Amygdala (tissue), 56 donors: ENCODE measurements at regions not wholly inside any gene's neighbourhood (a gene's known extent, or its start where the extent isn't known, plus 50 kb on each side); places are given as distances from the start of the nearest gene placed in this dataset.

Experiments used
- DNase-seq, 56 donors: peaks; one replicate each; lab custom pipeline; 2025; lab: John Stamatoyannopoulos, UW

DNA sequence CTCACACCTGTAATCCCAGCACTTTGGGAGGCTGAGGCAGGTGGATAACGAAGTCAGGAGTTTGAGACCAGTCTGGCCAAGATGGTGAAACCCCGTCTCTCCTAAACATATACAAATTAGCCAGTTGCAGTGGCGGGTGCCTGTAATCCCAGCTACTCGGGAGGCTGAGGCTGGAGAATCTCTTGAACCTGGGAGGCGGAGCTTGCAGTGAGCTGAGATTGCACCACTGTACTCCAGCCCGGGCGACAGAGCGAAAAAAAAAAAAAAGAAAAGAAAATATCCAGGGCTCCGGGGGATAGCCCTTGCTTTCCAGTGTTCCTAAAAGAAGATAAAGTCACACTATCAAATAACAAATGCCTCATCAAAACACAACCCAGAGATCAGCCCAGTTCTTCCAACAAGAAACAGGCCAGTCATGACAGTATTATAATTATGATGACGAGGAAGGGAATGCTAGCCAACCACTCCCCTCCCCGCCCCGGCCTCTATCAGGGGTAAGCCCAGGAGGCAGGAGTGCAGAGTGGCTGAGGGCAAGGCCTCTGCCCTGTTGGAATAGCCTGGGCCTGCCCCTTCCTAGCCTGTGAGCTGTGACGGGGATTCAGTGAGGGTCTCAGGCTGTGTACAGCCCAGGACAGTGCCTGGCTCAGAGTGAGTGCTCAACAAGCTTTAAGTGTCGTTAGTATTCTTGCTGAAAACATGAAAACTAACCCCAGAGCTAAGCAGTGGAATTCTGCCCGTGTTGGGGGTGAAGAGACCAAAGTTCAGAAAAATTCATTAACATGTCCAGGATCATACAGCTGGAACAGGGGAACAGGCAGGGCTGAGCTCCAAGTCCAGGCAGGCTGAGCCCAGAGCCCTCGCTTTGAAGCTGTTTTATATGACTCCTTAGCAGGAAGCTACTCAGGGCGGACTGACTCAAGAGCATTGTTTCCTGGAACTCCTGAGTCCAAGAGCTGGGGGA is 54.3 kb downstream of the FAM241B start:
- no peak for DNase-seq

DNA sequence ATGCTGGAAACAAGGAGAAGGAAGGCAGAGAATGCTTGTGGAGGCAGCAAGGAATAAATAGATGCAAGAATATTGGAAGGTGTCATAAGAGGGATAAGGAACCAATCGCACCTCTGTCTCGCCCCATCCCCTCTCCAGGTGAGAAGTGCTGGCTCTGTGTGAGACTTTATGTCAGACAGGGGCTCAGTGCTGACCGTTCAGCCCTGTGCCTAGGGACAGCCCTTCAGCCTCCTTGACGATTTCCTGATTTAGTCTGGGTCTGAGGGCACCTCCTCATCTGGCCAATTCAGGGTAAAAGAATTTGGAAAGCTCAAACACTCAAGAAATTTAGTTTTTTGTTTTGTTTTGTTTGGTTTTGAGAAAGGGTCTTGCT is 54.9 kb downstream of the FAM241B start:
- DNase-seq = no peak

DNA sequence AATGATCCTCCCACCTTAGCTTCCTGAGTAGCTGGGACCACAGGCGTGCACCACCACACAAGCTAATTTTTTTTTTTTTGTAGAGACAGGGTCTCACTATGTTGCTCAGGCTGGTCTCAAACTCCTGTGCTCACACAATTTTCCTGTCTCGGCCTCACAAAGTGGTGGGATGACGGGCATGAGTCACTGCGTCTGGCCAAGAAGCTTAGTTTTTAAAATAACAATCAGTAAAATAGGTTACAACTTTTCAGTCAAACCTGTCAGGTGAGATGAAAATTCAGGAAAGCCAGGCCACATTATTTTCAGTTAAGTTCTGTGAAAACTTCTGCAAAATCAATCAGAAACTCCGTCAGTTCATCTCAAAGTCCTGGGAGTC is 55.4 kb downstream of the FAM241B start:
- DNase-seq = no peak

DNA sequence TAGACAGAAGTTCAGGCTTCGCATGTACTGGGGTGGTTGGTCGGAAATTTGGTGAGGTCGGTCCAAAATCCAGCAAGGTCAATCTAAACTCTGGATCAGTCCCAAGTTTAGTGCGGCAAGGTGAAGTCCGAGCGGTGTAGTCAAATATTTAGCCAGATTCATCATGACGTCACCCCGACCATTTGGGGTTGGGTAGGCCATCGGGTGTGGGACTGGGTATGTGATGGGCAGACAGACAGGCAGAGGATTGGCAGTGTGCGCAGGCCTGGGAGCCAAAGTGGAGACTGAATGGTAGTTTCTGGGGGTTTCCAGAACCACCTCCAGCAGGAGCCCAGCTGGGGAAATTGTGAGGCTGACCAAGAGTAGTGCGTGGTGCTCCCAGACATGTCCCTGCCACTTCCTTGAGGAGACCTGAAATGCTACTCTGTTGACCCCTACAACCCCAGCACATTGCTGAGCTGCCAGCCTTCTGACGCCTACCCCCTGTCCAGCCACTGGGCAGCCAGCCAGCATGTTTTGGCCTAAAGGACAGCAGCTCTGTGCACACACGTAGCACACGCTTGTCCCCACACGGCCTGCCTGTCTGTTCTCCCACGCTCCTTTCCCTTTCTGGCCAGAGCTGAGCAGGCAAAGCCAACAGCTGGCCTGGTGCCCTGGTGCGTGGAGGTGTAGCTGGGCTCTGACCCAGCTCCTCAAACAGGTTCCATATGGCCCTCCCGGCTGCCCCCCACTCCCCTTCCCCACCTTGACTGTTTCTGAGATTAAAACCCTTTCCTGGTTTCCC is 55.9 kb downstream of the FAM241B start:
- DNase-seq = peak in 1 of 56 donors; percentile 14

DNA sequence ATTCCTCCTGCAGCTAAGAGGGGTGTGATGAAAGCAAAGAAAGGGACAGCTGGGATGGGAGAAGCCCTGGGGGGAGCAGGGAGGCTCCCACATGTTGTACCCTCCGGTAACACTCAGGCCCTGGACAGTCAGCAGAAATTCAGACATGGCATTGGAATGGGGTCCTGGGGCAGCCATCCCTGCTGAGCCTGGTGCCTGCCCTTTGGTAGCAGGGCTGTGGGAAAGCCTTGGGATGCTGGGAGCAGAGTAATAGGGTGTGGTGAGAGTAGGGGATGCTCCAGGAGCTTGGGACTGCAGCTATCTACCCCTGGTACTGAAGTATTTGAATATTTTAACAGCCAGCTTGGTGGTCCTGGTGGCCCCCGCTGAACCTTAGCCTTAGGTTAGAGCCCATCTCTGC is 56.8 kb downstream of the FAM241B start:
- DNase-seq = no peak

DNA sequence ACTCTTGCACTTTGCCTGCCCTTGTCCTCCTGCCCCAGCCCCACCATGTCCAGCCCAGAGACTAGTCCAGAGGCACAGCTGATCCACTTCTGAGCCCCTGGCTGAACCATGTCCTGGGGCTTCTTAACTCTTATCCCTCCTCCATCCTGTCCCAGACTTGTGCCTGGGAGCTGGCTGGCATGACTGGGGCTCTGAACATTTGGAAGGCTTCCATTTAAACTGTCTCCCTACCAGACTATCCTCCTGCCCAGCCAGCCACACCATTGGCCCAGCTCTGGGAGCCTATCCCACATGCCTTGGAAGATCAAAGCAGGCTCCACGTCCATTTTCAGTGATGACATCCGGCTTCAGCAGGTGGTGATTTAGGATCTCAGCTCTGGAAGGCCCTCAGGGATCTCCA is 57.4 kb downstream of the FAM241B start:
- no peak for DNase-seq

DNA sequence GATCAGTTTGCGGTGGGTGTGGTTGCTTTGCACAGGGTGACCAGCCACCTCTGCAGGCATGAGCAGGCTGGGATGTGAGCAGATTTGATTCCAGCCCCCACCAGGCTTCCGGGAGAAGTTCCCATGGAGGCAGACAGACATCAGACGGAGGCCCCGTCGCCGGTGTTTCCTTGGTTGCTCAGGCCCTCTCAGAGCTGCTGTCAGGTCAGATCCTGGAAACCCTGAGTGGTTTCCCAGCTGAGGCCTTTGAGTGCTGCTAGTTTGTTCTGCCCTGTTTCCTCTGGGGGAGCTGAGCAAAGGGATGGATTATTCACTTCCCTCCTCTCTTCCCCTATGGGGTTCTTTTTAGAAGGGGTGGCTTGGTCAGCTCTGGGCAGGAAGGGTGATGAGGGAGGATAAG is 62.2 kb downstream of the FAM241B start:
- no peak for DNase-seq

DNA sequence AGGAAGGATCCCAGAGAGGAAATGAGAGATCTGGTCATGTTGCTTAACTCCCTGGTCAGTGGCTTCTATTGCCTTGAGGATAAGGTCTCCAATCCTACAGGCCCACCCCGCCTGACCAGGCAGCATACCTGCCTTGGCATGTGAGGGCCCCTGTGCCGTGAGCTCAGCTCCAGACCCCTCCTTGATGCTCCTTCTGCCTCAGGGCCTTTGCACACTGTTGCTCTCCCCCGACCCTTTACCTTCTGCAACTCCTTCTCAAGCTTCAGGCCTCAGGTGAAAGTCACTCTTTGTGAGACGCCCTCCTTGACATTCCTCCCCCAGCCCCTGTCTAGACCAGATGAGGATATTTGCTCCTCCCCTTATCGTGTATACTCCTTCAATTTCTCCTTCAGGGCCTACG is 62.8 kb downstream of the FAM241B start:
- DNase-seq = no peak

DNA sequence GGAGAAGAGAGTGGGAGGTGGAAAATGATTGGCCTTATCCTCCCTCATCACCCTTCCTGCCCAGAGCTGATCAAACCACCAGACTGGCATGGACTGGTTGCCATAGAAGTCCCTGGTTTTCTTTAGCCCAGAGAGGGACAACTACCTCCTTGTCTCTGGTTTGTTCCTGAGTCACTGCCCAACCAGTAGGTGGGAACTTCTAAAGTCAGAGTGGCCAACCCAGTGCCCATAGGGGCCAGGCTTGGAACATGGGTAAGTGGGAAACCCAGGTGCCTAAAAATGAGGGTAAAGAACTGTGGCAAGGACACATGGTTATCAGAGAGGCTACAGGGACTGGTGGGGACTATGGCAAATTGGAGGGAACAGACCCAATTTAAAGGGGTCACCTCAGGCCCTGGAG is 63.8 kb downstream of the FAM241B start:
- no peak for DNase-seq

DNA sequence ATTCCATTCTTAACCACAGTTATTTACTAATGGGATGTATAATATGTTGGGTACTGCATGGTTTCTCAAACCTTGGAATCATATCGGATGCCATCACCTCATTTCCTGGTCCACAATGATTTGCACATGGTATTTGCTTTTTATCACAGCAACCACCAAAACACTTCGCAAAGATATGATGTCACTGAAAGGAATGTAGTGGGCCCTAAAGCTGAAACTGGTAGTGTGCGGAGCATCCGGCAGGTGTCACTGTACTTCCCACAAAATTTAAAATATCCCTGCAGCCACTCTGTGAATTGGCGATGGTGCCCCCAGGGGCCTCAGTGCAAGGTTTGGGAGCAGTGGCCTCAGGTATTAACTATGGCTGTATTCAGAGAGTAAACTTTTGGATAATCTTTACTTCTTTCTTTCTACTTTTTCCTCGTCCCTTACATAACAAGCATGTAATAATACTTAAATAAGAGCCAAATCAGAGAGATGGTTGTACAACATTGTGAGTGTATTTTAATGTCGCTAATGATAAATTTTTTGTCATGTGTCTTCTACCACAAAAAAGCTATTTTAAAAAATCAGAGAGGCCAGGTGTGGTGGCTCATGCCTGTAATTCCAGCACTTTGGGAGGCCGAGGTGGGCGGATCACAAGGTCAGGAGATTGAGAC is 66.2 kb downstream of the FAM241B start:
- DNase-seq = no peak

DNA sequence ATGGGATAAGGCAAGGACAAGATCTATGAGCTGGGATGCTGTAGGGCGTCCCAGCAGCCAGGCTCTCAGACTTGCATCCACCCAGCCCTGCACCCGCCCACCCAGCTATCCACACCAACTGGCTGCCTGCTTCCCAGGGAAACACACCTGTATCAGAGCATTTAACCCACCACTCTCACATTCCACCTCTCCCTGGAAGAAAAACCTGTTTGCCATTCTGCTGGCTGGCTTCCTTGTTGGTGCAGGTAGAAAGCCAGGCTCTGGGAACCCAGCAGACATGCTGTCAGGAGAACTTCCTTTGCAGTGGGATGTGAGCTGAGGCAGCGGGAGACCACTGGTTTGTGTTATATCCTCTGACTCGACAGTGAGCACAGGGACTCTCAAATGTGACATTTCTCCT is 67.0 kb downstream of the FAM241B start:
- DNase-seq = no peak

DNA sequence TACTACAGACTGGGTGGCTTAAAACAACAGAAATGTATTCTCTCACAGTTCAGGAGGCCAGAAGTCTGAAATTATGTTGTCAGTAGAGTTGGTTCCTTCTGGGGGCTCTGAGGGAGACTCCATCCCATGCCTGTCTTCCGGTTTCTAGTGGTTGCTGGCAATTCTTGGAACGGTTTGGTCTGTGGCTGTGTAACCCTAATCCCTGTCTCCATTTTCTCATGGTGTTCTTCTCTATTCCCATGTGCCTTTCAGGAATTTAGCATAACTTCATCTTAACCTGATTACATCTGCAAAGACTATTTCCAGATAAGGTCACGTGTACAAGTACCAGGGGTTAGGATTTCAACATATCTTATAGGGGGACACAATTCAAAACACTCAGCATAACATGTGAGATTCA is 73.2 kb downstream of the FAM241B start:
- DNase-seq = no peak

DNA sequence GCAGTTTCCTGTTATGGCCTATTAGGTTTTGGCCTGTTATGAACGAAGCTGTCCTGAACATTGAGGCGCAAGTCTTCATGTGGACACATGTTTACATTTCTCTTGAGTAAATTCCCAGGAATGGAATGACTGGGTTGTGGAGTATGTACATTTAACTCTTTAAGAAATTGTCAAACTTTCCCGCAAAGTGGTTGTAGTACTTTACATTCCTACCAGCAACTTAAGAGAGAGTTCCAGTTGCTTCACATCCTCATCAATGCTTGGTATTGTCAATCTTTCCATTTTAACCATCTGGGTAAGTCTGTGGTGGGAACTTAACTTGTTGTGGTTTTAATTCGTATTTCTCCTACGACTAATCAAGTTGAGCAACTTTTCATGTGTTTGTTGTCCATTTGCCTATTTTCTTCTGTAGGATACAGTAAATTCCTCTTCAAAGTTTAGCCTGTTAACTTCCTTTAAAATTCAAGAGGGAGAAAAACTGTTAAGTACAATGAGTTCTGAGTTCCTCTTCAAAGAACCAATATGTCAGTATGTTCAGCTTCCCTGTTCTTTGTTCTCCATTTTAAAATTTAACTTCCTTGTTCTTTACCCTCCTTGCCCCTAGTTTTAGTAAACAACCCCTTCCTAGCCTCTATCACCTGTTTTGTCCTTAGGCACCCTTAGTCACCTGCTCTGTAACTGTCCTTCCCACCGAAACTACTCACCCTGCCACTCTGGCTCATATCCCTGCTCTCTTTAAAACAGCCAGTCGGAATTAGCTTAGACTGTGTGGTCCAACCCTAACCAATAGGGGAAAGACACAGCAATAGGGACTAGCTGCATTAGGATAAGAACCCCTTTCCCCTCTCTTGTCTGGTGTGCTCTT is 74.0 kb downstream of the FAM241B start:
- DNase-seq = no peak

DNA sequence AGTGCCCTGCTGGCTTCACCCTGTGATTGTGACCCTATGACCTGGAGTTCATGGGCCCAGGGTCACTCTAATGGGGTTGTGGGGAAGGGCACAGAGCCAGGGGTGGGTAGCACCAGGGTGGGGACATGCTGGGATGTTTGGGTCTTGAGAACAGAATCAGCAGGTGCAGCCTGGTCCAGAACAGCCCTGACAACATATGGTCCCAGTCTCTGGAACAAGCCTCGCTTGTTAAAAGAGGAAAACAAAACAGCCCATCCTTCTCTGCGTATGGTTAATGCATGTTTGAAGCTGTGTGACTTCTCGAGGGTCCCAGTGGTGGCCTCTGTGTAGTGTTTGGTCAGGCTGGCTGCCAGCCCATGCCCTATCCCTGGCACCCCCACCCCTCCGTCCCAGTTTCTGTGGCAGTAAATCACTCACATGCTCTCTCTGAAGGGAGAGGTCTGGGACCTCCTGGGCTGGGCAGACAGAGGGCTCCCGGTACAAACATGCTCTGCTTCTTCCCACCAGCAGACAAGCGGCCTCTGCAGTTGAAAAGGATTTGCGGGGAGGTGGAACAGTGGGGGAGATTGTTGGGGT is 79.4 kb downstream of the FAM241B start:
- DNase-seq = no peak

DNA sequence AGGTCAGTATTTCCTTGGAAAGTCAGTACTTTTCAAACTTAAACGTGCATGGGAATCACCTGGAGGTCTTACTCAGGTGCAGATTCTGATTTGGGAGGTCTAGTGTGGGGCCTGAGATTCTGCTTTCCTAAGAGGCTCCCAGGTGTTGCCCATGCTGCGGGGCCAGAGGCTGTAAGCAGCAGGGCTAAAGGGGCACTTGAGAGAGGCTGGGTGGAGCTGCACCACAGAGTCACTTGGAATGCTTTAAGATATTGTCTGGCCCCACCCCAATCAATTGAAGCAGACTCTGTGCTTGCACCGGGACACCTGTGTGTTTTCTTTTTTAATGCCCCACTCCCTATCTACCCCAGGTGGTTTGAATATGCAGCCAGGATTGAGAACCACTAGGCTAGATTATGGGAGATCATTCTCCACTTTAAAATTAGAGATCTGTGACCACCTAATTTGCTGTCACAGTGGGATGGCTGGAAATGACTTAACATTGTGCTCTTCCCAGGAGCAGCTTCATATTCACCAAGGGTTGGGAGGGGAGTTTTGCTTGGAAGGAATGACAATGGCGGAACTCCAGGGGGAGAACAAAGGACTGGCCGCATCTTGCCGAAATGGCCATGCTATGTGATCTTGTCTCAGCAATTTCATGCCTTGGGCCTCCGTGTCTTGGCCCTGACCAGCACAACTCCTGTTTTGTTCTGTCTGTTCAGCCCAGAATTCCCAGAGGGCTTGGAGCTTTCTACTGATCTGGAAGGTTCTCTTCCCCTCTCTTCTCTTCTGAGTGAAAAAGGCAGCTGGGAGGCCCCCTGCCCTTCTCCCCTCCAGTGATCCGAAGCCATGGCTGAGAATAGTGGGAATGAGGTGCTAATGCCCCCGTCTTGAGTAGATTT is 80.2 kb downstream of the FAM241B start:
- no peak for DNase-seq

DNA sequence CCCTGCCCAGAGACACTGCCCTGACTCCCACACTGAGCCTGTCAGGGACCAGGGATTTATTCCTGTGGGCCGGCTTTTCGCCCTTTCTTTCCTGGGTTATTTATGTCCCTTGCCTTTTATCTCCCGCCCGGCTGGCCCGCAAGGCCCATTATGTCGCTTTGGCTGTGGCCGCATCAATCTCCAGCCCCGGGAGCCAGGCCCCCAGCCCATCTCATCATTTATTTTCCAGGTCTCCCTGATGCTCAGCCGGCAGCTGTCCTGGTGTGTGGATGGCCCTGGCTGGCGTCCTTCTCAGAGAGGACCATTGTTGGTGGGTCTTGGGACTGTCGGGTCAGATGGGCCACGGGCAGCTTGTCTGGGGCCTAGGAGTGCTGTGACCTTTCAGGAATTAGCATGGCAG is 82.3 kb downstream of the FAM241B start:
- no peak for DNase-seq

DNA sequence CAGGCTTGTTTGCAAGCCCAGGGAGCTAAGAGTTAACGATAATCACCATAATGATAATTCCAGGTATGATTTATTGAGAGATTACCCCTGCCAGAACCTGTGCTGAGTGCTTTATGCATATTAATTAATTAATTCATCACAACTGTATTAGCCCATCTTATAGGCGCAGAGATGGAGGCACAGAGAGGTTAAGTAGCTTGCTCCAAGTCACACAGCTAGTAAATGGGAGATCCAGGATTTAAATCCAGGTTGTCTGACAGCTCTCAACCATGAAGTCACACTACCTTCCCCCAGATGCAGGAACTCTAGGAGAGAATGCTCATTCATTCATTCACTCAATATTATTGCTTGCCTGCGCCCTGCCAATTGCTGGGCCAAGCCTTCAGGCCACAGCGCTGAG is 84.5 kb downstream of the FAM241B start:
- DNase-seq = no peak

DNA sequence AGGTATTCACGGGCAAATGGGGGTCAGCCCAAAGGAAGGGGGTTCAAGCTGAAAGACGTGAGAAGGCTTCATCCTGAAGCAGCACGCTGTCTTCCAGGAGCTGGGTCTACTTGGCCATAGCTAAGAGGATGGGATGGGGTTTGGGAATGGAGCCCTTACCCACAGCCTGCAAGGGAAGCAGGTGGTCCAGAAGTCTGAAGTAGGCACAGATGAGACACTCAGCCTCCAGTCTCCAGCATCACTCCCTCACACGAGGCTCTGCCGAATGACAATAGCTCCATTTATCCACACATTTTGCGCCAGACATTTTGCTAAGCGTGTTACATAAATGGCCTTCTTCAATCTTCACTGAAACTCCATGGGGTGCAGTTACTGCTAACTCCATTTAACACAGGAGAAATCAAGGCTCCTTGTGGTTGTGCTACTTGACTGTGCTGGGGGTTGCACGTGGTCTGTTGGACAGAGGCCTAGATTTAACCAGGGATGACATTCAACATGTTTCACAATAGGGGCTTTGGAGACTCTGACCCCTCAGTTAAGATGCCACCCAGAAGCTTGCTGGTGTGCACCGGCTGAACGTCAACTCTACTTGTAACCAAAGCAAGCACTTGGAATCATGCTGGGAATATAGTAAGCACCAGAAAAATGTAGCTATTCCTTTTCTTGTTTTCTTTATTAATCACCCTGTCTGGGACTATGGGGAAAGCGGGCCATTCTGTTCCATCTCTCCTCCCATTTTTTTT is 85.3 kb downstream of the FAM241B start:
- DNase-seq = no peak
